Esophagus mucosa (tissue), 1 donor: ENCODE measurements at regions not wholly inside any gene's neighbourhood (a gene's known extent, or its start where the extent isn't known, plus 50 kb on each side); places are given as distances from the start of the nearest gene placed in this dataset.

Source experiments
- ATAC-seq: fragments of 200-7000 bp; cut with Tn5 transposase; one replicate; pipeline ENCODE4 v1.9.1; 2020
- donor health status: DM: yes; HTN: yes; CAD: no.

- ATAC-seq = no peak
These were observed 54.1 kb upstream of the PIK3C2G start for GRCh38 chr12:18207266-18207665.

- ATAC-seq = no peak
These were observed 55.1 kb upstream of the PIK3C2G start for GRCh38 chr12:18206198-18206597.

- no peak for ATAC-seq
These were observed 57.3 kb upstream of the PIK3C2G start for GRCh38 chr12:18204053-18204452.

- ATAC-seq = no peak
These were observed 69.2 kb upstream of the PIK3C2G start for GRCh38 chr12:18192119-18192518.

GRCh38 chr12:18183141-18183540, 78.2 kb upstream of the PIK3C2G start:
- ATAC-seq = no peak

- no peak for ATAC-seq
These were observed 81.6 kb upstream of the RERGL start for GRCh38 chr12:18171571-18171970.

GRCh38 chr12:18168016-18168415, 78.0 kb upstream of the RERGL start:
- no peak for ATAC-seq

- no peak for ATAC-seq
These were observed 75.9 kb upstream of the RERGL start for GRCh38 chr12:18165889-18166288.

- ATAC-seq = peak; percentile 45
These were observed 75.5 kb upstream of the RERGL start for GRCh38 chr12:18165422-18165871.

- no peak for ATAC-seq
These were observed 70.9 kb upstream of the RERGL start for GRCh38 chr12:18160901-18161300.

- ATAC-seq = no peak
These were observed 69.0 kb upstream of the RERGL start for GRCh38 chr12:18158774-18159557.

- no peak for ATAC-seq
These were observed 63.8 kb upstream of the RERGL start for GRCh38 chr12:18153826-18154225.

GRCh38 chr12:18151036-18151435, 61.0 kb upstream of the RERGL start:
- no peak for ATAC-seq

GRCh38 chr12:18148961-18149360, 59.0 kb upstream of the RERGL start:
- ATAC-seq = no peak

GRCh38 chr12:18146363-18146762, 56.4 kb upstream of the RERGL start:
- peak; percentile 59 for ATAC-seq

GRCh38 chr12:18145924-18146323, 55.9 kb upstream of the RERGL start:
- ATAC-seq = no peak

GRCh38 chr12:18141048-18141982, 51.3 kb upstream of the RERGL start:
- peak; percentile 89 for ATAC-seq

GRCh38 chr12:18139989-18140596, 50.1 kb upstream of the RERGL start:
- ATAC-seq = peak; percentile 36
